ENCODE measurements at regions not wholly inside any gene's neighbourhood (a gene's known extent, or its start where the extent isn't known, plus 50 kb on each side); places are given as distances from the start of the nearest gene placed in this dataset.
"Not testable (repeated sequence)": the region's sequence is repeated elsewhere in the genome, so short reads cannot be mapped to it uniquely, and the experiment has no call there.

DNA sequence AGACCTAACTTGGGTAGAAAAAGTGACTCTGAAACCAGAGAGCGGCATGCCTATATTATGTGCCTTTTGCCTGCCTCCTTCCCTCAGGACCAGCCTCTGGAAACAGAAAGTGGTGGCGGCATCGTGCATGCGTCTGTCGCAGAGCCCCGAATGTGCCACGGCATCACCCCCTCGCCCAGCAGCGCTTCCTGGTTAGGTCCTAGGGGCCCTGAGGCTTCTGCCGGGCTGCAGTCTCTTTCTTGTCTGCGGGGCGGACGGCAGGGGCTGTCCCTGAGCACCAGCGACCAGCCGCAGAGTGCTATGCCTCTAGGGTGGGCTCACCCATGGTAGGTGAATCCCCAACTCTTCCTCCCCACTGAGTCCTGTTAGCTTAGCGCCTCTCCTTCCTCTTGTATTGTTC is 68.7 kb downstream of the VSIG4 start:
- no peak for DNase-seq (ENCODE audit: low read depth)

- DNase-seq (ENCODE audit: low read depth): not testable (repeated sequence)
These were observed 72.7 kb downstream of the VSIG4 start for GRCh38 chrX:65967159-65967558.

DNA sequence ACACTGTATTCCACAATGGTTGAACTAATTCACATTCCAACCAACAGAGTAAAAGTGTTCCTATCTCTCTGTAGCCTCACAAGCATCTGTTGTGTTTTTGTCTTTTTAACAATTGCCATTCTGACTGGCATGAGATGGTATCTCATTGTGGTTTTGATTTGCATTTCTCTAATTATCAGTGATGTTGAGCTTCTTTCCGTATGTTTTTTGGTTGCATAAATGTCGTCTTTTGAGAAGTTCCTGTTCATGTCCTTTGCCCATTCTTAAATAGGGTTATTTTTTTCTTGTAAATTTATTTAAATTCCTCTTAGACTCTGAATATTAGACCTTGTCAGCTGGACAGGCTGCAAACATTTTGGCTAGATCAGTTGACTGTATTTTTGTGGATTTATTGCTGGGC is 78.2 kb downstream of the VSIG4 start:
- no peak for DNase-seq (ENCODE audit: low read depth)

- DNase-seq (ENCODE audit: low read depth): no peak
These were observed 91.8 kb downstream of the VSIG4 start for GRCh38 chrX:65948103-65948502.

DNA sequence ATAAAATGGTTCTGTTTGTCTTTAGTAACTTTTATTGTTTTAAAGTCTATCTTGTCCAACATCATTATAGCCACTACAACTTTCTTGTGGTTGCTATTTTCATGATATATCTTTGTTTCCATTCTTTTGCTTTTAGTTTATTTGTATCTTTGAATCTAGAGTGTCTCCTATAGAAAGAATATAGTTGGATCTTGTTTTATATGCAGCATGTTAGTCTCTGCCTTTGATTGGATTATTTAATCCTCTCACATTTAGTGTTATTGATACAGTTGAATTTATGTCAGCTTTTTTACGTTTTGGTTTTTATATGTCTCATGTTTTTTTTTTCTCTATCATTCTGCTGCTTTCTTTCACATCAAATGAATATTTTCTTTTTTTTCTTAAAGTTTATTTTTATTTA is 98.1 kb downstream of the VSIG4 start:
- DNase-seq (ENCODE audit: low read depth): no peak

DNA sequence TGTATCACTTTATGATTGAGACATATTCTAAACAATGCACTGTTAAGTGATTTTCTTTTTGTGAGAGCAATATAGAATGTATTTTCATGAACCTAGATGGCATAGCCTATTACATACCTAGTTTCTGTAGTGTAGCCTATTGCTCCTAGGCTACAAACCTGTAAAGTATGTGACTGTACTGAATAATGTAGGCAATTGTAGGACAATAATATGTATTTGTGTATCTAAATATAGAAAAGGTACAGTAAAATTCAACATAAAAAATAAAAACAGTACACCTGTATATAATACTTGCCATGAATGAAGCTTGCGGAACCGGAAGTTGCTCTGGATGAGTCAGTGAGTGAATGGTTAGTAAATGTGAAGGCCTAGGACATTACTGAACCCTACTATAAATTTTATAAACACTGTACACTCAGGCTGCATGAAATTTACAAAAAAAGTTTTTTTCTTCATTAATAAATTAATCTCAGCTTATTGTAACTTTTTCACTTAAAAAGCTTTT is 106.7 kb downstream of the VSIG4 start:
- no peak for DNase-seq (ENCODE audit: low read depth)

GRCh38 chrX:65932173-65933084 is 107.5 kb downstream of the VSIG4 start:
- DNase-seq (ENCODE audit: low read depth): no peak

DNA sequence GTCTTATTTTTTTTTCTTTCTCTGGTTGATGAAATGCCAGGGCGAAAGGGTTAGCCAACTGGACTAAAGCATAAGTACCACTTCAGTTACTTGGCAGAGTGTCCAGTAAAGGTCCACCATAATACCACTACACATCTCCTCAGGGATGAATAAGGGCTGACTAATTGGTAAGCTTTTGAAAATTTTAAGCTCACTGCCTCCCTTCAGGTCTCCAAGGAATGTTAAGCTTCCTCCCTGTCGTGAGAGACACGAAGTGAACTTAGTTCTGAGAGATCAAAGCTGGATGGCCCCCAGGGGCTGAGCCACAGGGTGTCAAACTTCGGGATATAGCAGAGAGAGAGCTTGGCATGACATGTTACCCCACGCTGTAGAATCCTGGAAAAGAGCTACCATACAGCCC is 111.4 kb downstream of the VSIG4 start:
- no peak for DNase-seq (ENCODE audit: low read depth)

- DNase-seq (ENCODE audit: low read depth): not testable (repeated sequence)
These were observed 112.5 kb downstream of the VSIG4 start for GRCh38 chrX:65927386-65927785.

- peak; percentile 25 for DNase-seq (ENCODE audit: low read depth)
These were observed 113.5 kb downstream of the VSIG4 start for GRCh38 chrX:65926095-65927019.

DNA sequence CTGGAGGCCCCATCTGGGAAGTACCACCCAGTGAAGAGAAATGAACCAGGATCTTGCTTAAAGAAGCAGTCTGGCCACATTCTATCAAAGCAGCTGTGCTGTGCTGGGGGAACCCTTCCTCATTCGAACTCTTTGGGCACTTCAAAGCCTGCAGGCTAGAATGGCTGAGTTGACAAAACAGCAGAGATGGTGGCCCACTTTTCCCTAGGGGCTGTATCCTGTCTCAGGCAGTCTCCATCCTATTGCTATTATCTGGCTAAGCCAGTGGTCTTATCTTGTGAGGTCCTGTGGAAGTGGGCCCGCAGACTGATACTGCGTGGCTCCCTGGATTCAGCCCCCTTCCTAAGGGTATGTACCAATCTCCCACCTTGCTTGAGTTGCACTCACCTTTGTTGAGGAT is 114.3 kb downstream of the VSIG4 start:
- no peak for DNase-seq (ENCODE audit: low read depth)

- no peak for DNase-seq (ENCODE audit: low read depth)
These were observed 114.9 kb downstream of the VSIG4 start for GRCh38 chrX:65925005-65925404.

- no peak for DNase-seq (ENCODE audit: low read depth)
These were observed 118.5 kb downstream of the VSIG4 start for GRCh38 chrX:65921363-65921762.

GRCh38 chrX:65920620-65921019 is 119.3 kb downstream of the VSIG4 start:
- no peak for DNase-seq (ENCODE audit: low read depth)

DNA sequence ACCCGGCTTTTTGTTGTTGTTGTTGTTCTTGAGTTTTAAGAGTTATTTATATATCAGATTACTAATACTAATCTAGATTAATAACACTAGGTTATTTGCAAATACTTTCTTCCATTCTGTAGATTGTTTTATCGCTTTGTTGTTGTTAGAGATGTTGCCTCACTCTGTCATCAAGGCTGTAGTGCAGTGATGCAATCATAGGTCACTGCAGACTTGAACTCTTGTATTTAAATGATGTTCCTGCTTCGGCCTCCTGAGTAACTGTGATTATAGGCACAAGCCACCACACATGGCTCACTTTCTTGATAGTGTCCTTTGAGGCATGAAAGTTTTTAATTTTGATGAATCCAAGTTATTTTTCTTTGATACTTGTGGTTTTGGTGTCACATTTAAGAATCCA is 129.0 kb downstream of the VSIG4 start:
- DNase-seq (ENCODE audit: low read depth): no peak

DNA sequence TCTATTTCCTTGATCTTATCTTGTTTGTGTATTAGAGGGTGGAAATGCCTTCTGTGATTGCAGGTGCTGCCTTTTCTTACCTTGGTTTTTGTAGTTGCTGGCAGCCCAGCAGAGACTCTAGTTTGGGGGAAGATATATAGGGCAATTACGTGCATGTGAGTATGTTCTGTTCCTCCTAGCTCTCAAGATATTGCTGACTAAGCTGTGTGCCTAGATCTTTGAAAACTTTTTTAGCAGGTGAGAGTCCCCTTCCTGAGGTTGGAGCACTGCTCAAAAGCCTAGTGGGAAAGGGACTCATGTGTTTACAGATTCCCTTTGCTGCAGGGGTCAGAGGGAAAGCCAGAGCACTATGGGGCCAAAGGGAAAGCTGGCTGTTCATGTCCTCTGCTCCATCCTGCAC is 136.1 kb downstream of the VSIG4 start:
- no peak for DNase-seq (ENCODE audit: low read depth)

- DNase-seq (ENCODE audit: low read depth): no peak
These were observed 137.9 kb downstream of the VSIG4 start for GRCh38 chrX:65902011-65902410.

DNA sequence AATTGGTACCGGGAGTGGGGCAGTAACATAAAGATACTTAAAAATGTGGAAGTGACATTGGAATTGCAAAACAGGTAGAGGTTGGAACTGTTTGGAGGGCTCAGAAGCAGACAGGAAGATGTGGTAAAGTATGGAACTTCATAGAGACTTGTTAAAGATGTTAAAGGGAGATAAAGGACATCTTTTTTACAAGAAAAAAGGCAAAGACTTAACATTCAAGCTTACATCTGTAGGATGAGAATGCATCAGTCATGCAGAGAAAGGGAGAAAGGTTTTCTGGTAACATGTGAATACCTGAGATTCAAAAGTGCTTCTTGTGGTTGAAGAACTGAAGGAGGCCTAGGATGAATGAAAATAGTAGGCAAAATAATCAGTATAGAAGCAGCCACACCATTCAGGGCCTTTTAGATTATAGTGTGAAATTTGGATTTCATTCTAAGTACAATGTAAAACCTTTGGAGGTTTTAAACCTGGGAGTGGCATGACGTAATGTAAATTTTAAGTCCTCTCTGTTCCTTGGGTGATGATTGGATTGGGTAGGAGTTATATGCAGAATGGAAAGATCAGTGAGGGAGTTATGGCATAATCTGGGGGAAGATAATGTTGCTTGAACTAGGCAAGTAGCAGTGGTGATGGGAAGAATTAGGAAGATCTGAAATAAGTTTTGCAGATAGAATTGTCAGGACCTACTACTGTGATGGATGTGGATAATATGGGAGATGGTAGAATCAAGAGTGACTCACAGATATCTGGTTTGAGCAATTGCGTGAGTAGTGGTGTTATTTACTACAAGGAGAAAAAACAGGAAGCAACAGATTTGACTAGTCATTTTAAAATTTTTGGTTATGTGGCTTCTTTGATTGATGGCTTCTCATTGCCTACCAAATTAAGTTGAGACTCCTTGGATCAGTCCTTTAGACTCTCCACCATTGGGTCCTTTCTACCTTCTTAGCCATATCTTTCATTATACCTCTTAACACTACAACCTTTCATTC is 138.7 kb downstream of the VSIG4 start:
- DNase-seq (ENCODE audit: low read depth): no peak

DNA sequence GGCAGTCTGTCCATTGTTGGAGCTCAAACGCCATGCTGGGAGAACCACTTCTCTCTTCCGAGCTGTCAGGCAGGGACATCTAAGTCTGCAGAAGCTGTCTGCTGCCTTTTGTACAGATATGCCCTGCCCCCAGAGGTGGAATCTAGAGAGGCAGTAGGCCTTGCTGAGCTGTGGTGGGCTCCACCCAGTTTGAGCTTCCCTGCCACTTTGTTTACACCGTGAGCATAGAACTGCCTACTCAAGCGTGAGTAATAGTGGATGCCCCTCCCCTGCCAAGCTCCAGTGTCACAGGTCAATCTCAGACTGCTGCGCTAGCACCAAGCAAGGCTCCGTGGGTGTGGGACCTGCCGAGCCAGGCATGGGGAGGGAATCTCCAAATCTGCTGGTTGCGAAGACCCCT is 145.7 kb downstream of the VSIG4 start:
- DNase-seq (ENCODE audit: low read depth): no peak

DNA sequence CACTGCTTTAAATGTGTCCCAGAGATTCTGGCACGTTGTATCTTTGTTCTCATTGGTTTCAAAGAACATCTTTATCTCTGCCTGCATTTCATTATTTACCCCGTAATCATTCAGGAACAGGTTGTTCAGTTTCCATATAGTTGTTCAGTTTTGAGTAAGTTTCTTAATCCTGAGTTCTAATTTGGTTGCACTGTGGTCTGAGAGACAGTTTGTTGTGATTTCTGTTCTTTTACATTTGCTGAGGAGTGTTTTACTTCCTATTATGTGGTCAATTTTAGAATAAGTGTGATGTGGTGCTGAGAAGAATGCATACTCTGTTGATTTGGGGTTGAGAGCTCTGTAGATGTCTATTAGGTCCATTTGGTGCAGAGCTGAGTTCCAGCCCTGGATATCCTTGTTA is 148.1 kb downstream of the VSIG4 start:
- not testable (repeated sequence) for DNase-seq (ENCODE audit: low read depth)

GRCh38 chrX:65888150-65888549 is 151.7 kb downstream of the VSIG4 start:
- not testable (repeated sequence) for DNase-seq (ENCODE audit: low read depth)

All from activated T-cell treated with anti-CD3 and anti-CD28 coated beads for 24 hours (primary cell).